GM12801 (cell line): ENCODE measurements at regions not wholly inside any gene's neighbourhood (a gene's known extent, or its start where the extent isn't known, plus 50 kb on each side); places are given as distances from the start of the nearest gene placed in this dataset.

Experiments
- CTCF ChIP-seq: IDR thresholded peaks from one replicate; pipeline ENCODE4 v1.5.1; 2011; ENCODE audit warnings: control low read depth; ENCODE audit not compliant: insufficient read length; ENCODE audit errors: extremely low read depth

GRCh38 chr9:1599961-1600360 lies 415.2 kb upstream of the SMARCA2 start:
- TF ChIP-seq CTCF, result no peak

GRCh38 chr9:1604942-1605560 lies 410.1 kb upstream of the SMARCA2 start:
- TF ChIP-seq CTCF, result no peak

- no peak for TF ChIP-seq CTCF
These were observed 408.9 kb upstream of the SMARCA2 start for GRCh38 chr9:1606253-1606652.

- TF ChIP-seq CTCF, result no peak
These were observed 402.3 kb upstream of the SMARCA2 start for GRCh38 chr9:1612886-1613285.

GRCh38 chr9:1617419-1617818 lies 397.7 kb upstream of the SMARCA2 start:
- no peak for TF ChIP-seq CTCF

GRCh38 chr9:1619915-1620710 lies 395.0 kb upstream of the SMARCA2 start:
- TF ChIP-seq CTCF, result no peak

- no peak for TF ChIP-seq CTCF
These were observed 377.7 kb upstream of the SMARCA2 start for GRCh38 chr9:1637401-1637800.
